DND-41 (cell line): ENCODE measurements at regions not wholly inside any gene's neighbourhood (a gene's known extent, or its start where the extent isn't known, plus 50 kb on each side); places are given as distances from the start of the nearest gene placed in this dataset.

ENCODE experiments used
- CTCF ChIP-seq: IDR thresholded peaks from 2 replicates; pipeline ENCODE4 v1.5.1; 2012; ENCODE audit warnings: borderline replicate concordance, low read length, moderate library complexity, mild to moderate bottlenecking; ENCODE audit not compliant: poor library complexity, severe bottlenecking; ENCODE audit errors: extremely low read depth
- EZH2 ChIP-seq: IDR thresholded peaks from 3 replicates; pipeline ENCODE4 v1.6.1; 2012; ENCODE audit warnings: borderline replicate concordance, low read depth, mild to moderate bottlenecking, moderate library complexity, low read length, inconsistent platforms; ENCODE audit not compliant: severe bottlenecking

- TF ChIP-seq CTCF (no peak), EZH2 (no peak)
Observed at GRCh38 chr1:192758492-192758891, 50.3 kb upstream of the RGS2 start.
